HepG2 (cell line): ENCODE measurements at regions not wholly inside any gene's neighbourhood (a gene's known extent, or its start where the extent isn't known, plus 50 kb on each side); places are given as distances from the start of the nearest gene placed in this dataset.

Experiments
- ARNT ChIP-seq: fragments of 450-650 bp; IDR thresholded peaks from 2 replicates; pipeline ENCODE4 v1.6.1; 2017
- DNMT1 ChIP-seq: sonication (generic); formaldehyde crosslinking; IDR thresholded peaks from 2 replicates; pipeline ENCODE4 v1.5.1; 2020; ENCODE audit warnings: mild to moderate bottlenecking, missing genetic modification reagents
- KAT8 ChIP-seq: IDR thresholded peaks from 2 replicates; pipeline ENCODE4 v1.6.1; 2016; ENCODE audit warnings: missing genetic modification reagents, missing compliant biosample characterization
- NONO ChIP-seq, 2 experiments: fragments of 450-650 bp in 1 of 2; sonication (generic) in 1 of 2; formaldehyde crosslinking in 1 of 2; IDR thresholded peaks in 1 of 2; conservative IDR thresholded peaks in 1 of 2; 2 replicates each; pipeline versions ENCODE4 v1.6.1 to v1.8.0; 2017 to 2022; ENCODE audit warnings: mild to moderate bottlenecking in 1 of 2, missing genetic modification reagents in 1 of 2, moderate library complexity in 1 of 2
- RAD21 ChIP-seq: fragments of 450-650 bp; formaldehyde crosslinking; IDR thresholded peaks from 2 replicates; pipeline ENCODE4 v1.5.0; 2020; ENCODE audit warnings: mild to moderate bottlenecking
- RXRA ChIP-seq: sonication (generic); formaldehyde crosslinking; IDR thresholded peaks from 2 replicates; pipeline ENCODE4 v1.5.1; 2020; ENCODE audit warnings: missing genetic modification reagents
- SALL2 ChIP-seq: sonication (generic); formaldehyde crosslinking; IDR thresholded peaks from 2 replicates; pipeline ENCODE4 v1.8.1; 2023; ENCODE audit warnings: mild to moderate bottlenecking, missing genetic modification reagents, inconsistent platforms
- TFE3 ChIP-seq: IDR thresholded peaks from 2 replicates; pipeline ENCODE4 v1.6.1; 2016
- ZBTB4 ChIP-seq: sonication (generic); formaldehyde crosslinking; IDR thresholded peaks from 2 replicates; pipeline ENCODE4 v1.4.0; 2020; ENCODE audit warnings: missing genetic modification reagents, mild to moderate bottlenecking, borderline replicate concordance
- ZFP36L1 ChIP-seq: sonication (generic); formaldehyde crosslinking; IDR thresholded peaks from 2 replicates; pipeline ENCODE4 v1.8.0; 2022; ENCODE audit warnings: mild to moderate bottlenecking, missing genetic modification reagents, moderate library complexity
- ZFP91 ChIP-seq: sonication (generic); formaldehyde crosslinking; IDR thresholded peaks from 2 replicates; pipeline ENCODE4 v1.9.0; 2022; ENCODE audit warnings: missing genetic modification reagents, mild to moderate bottlenecking, borderline replicate concordance
- ZNF331 ChIP-seq: sonication (generic); formaldehyde crosslinking; IDR thresholded peaks from 2 replicates; pipeline ENCODE4 v1.4.0; 2020; ENCODE audit warnings: missing genetic modification reagents
- ZNF503 ChIP-seq: sonication (generic); formaldehyde crosslinking; IDR thresholded peaks from 2 replicates; pipeline ENCODE4 v1.4.0; 2020; ENCODE audit warnings: missing genetic modification reagents
- ZNF546 ChIP-seq: sonication (generic); formaldehyde crosslinking; conservative IDR thresholded peaks from 2 replicates; pipeline ENCODE4 v1.8.1; 2023; ENCODE audit warnings: mild to moderate bottlenecking, missing genetic modification reagents
- ZNF687 ChIP-seq: sonication (generic); formaldehyde crosslinking; IDR thresholded peaks from 2 replicates; pipeline ENCODE4 v1.5.1; 2020; ENCODE audit warnings: mild to moderate bottlenecking, missing genetic modification reagents, moderate library complexity

GRCh38 chr2:18387441-18388206 is 172.8 kb downstream of the RDH14 start (continued):
- TF ChIP-seq ZBTB4, result no peak
- no peak for TF ChIP-seq TFE3 (CRISPR knock-in tag)
- TF ChIP-seq ZFP91 (CRISPR knock-in tag), result peak; percentile 38; the same call in 1 of the 2 replicates
- TF ChIP-seq SALL2, result 0 out of 2 replicates have a peak, but pooled peaks have one; percentile 11
- no peak for TF ChIP-seq ZFP36L1 (CRISPR knock-in tag)
- no peak for TF ChIP-seq ZNF503 (CRISPR knock-in tag)
- no peak for TF ChIP-seq ZNF546 (CRISPR knock-in tag)
- no peak for TF ChIP-seq NONO (IDR thresholded peaks at IDR 0.05)
- no peak for TF ChIP-seq NONO (CRISPR knock-in tag; conservative IDR thresholded peaks at IDR 0.05)
- TF ChIP-seq ARNT, result no peak
- TF ChIP-seq ZNF687, result peak; percentile 54
- peak; percentile 57; the same call in 1 of the 2 replicates for TF ChIP-seq RAD21
- 0 out of 2 replicates have a peak, but pooled peaks have one; percentile 43 for TF ChIP-seq ZNF331
- TF ChIP-seq KAT8 (CRISPR knock-in tag), result 0 out of 2 replicates have a peak, but pooled peaks have one; percentile 13
- no peak for TF ChIP-seq DNMT1 (CRISPR knock-in tag)
- no peak for TF ChIP-seq RXRA (CRISPR knock-in tag)
